MG63 (cell line): ENCODE measurements at regions not wholly inside any gene's neighbourhood (a gene's known extent, or its start where the extent isn't known, plus 50 kb on each side); places are given as distances from the start of the nearest gene placed in this dataset.

Experiments
- DNase-seq: peaks from one replicate; pipeline ENCODE4 v3.0.0-alpha.2; 2020
- H3K27me3 ChIP-seq: fragments of 250-450 bp; sonication (Bioruptor Pico); 2 replicates; pipeline ENCODE4 v1.5.1; 2020; ENCODE audit warnings: mild to moderate bottlenecking, moderate library complexity
- H3K36me3 ChIP-seq: fragments of 250-450 bp; sonication (Bioruptor Pico); 2 replicates; pipeline ENCODE4 v1.5.1; 2020; ENCODE audit warnings: mild to moderate bottlenecking, moderate library complexity
- H3K4me3 ChIP-seq: fragments of 250-450 bp; sonication (Bioruptor Pico); 2 replicates; pipeline ENCODE4 v1.5.1; 2020; ENCODE audit warnings: mild to moderate bottlenecking, moderate library complexity
- H3K9me3 ChIP-seq: fragments of 250-450 bp; sonication (Bioruptor Pico); 2 replicates; pipeline ENCODE4 v1.5.1; 2020; ENCODE audit warnings: mild to moderate bottlenecking, moderate library complexity

GRCh38 chr11:129278586-129279319 is 86.6 kb upstream of the ARHGAP32 start:
- no peaks in the 10 kb centered on the region for H3K27me3 ChIP-seq
- no peaks in the 10 kb centered on the region for H3K9me3 ChIP-seq
- peak; percentile 31 for DNase-seq
- peak overlapping the region; percentile 51 for H3K4me3 ChIP-seq
- H3K36me3 ChIP-seq = no peaks in the 10 kb centered on the region

- no peaks in the 10 kb centered on the region for H3K27me3 ChIP-seq
- no peak overlapping the region for H3K4me3 ChIP-seq
- no peaks in the 10 kb centered on the region for H3K36me3 ChIP-seq
- H3K9me3 ChIP-seq = no peaks in the 10 kb centered on the region
- DNase-seq = no peak
Observed at GRCh38 chr11:129277198-129277843, 85.2 kb upstream of the ARHGAP32 start.

GRCh38 chr11:129275828-129276227 is 83.7 kb upstream of the ARHGAP32 start:
- Histone ChIP-seq H3K36me3 (no peaks in the 10 kb centered on the region), H3K4me3 (no peak overlapping the region)
- no peak for DNase-seq

GRCh38 chr11:129273944-129274711 is 82.0 kb upstream of the ARHGAP32 start:
- Histone ChIP-seq H3K9me3 (no peaks in the 10 kb centered on the region), H3K27me3 (no peaks in the 10 kb centered on the region), H3K4me3 (no peak overlapping the region), H3K36me3 (no peaks in the 10 kb centered on the region)
- DNase-seq = no peak

More at GRCh38 chr11:129275828-129276227, 83.7 kb upstream of the ARHGAP32 start:
- no peaks in the 10 kb centered on the region for H3K27me3 ChIP-seq
- H3K9me3 ChIP-seq = no peaks in the 10 kb centered on the region

- Histone ChIP-seq H3K9me3 (no peaks in the 10 kb centered on the region), H3K36me3 (no peaks in the 10 kb centered on the region), H3K4me3 (no peak overlapping the region), H3K27me3 (no peaks in the 10 kb centered on the region)
- no peak for DNase-seq
Observed at GRCh38 chr11:129273322-129273721, 81.2 kb upstream of the ARHGAP32 start.

GRCh38 chr11:129271030-129271429 is 78.9 kb upstream of the ARHGAP32 start:
- H3K9me3 ChIP-seq = no peaks in the 10 kb centered on the region
- DNase-seq = no peak
- H3K36me3 ChIP-seq = no peaks in the 10 kb centered on the region
- no peak overlapping the region for H3K4me3 ChIP-seq
- H3K27me3 ChIP-seq = no peaks in the 10 kb centered on the region

- DNase-seq = no peak
- Histone ChIP-seq H3K4me3 (no peak overlapping the region), H3K27me3 (no peaks in the 10 kb centered on the region), H3K36me3 (no peaks in the 10 kb centered on the region), H3K9me3 (no peaks in the 10 kb centered on the region)
Observed at GRCh38 chr11:129270446-129270845, 78.3 kb upstream of the ARHGAP32 start.

- Histone ChIP-seq H3K9me3 (no peaks in the 10 kb centered on the region), H3K36me3 (no peaks in the 10 kb centered on the region), H3K27me3 (no peaks in the 10 kb centered on the region), H3K4me3 (no peak overlapping the region)
- DNase-seq = no peak
Observed at GRCh38 chr11:129268371-129268770, 76.2 kb upstream of the ARHGAP32 start.

GRCh38 chr11:129267716-129268115 is 75.6 kb upstream of the ARHGAP32 start:
- no peaks in the 10 kb centered on the region for H3K27me3 ChIP-seq
- H3K36me3 ChIP-seq = no peaks in the 10 kb centered on the region
- no peak for DNase-seq
- no peaks in the 10 kb centered on the region for H3K9me3 ChIP-seq
- no peak overlapping the region for H3K4me3 ChIP-seq

GRCh38 chr11:129266536-129266935 is 74.4 kb upstream of the ARHGAP32 start:
- Histone ChIP-seq H3K4me3 (no peak overlapping the region), H3K36me3 (no peaks in the 10 kb centered on the region), H3K9me3 (no peaks in the 10 kb centered on the region), H3K27me3 (no peaks in the 10 kb centered on the region)
- no peak for DNase-seq

GRCh38 chr11:129265125-129265788 is 73.1 kb upstream of the ARHGAP32 start:
- no peak overlapping the region for H3K4me3 ChIP-seq
- no peak for DNase-seq
- no peaks in the 10 kb centered on the region for H3K27me3 ChIP-seq
- H3K36me3 ChIP-seq = no peaks in the 10 kb centered on the region
- no peaks in the 10 kb centered on the region for H3K9me3 ChIP-seq

GRCh38 chr11:129264114-129264513 is 72.0 kb upstream of the ARHGAP32 start:
- no peak for DNase-seq
- Histone ChIP-seq H3K27me3 (no peaks in the 10 kb centered on the region), H3K4me3 (no peak overlapping the region), H3K36me3 (no peaks in the 10 kb centered on the region), H3K9me3 (no peaks in the 10 kb centered on the region)

- no peak for DNase-seq
- H3K9me3 ChIP-seq = no peaks in the 10 kb centered on the region
- no peaks in the 10 kb centered on the region for H3K36me3 ChIP-seq
- no peaks in the 10 kb centered on the region for H3K27me3 ChIP-seq
- no peak overlapping the region for H3K4me3 ChIP-seq
Observed at GRCh38 chr11:129260750-129261149, 68.6 kb upstream of the ARHGAP32 start.

- Histone ChIP-seq H3K9me3 (no peaks in the 10 kb centered on the region), H3K36me3 (no peaks in the 10 kb centered on the region)
- no peak for DNase-seq
Observed at GRCh38 chr11:129259931-129260348, 67.8 kb upstream of the ARHGAP32 start.

GRCh38 chr11:129258205-129258604 is 66.1 kb upstream of the ARHGAP32 start:
- no peak for DNase-seq
- no peaks in the 10 kb centered on the region for H3K27me3 ChIP-seq
- no peak overlapping the region for H3K4me3 ChIP-seq
- H3K9me3 ChIP-seq = no peaks in the 10 kb centered on the region
- no peaks in the 10 kb centered on the region for H3K36me3 ChIP-seq

More at GRCh38 chr11:129259931-129260348, 67.8 kb upstream of the ARHGAP32 start:
- H3K4me3 ChIP-seq = no peak overlapping the region
- no peaks in the 10 kb centered on the region for H3K27me3 ChIP-seq

GRCh38 chr11:129257512-129257911 is 65.4 kb upstream of the ARHGAP32 start:
- no peaks in the 10 kb centered on the region for H3K36me3 ChIP-seq
- H3K4me3 ChIP-seq = no peak overlapping the region
- no peak for DNase-seq
- H3K27me3 ChIP-seq = no peaks in the 10 kb centered on the region
- H3K9me3 ChIP-seq = no peaks in the 10 kb centered on the region

- no peak for DNase-seq
Observed at GRCh38 chr11:129252621-129253020, 60.5 kb upstream of the ARHGAP32 start.

More at GRCh38 chr11:129252621-129253020, 60.5 kb upstream of the ARHGAP32 start:
- no peaks in the 10 kb centered on the region for H3K9me3 ChIP-seq
- H3K36me3 ChIP-seq = no peaks in the 10 kb centered on the region
- no peaks in the 10 kb centered on the region for H3K27me3 ChIP-seq
- H3K4me3 ChIP-seq = no peak overlapping the region
